HepG2 (cell line): ENCODE measurements at regions not wholly inside any gene's neighbourhood (a gene's known extent, or its start where the extent isn't known, plus 50 kb on each side); places are given as distances from the start of the nearest gene placed in this dataset.

Experiments
- ATAC-seq: fragments of 200-7000 bp; cut with Tn5 transposase; 3 replicates; pipeline ENCODE4 v1.9.1; 2020; ENCODE audit warnings: mild to moderate bottlenecking, moderate library complexity
- BruUV-seq: library from RNA; stranded (reverse); fragments of 400-500 nt; replicated peaks from 2 replicates; lab custom pipeline; 2021; lab: Mats Ljungman, UMichigan
- CTCF ChIA-PET: fragments of 300-600 bp; formaldehyde crosslinking; extraction: SDS; loops from one replicate; lab custom pipeline; 2021; ENCODE audit warnings: low total read pairs, inconsistent platforms, low intra/inter-chr PET ratio; lab: Yijun Ruan, JAX
- POLR2A ChIA-PET: fragments of 350-600 bp; sonication (Branson Sonifier 250); formaldehyde crosslinking; loops from one replicate; lab custom pipeline; 2020; ENCODE audit warnings: antibody characterized with exemption, inconsistent platforms; lab: Yijun Ruan, JAX
- DNase-seq: peaks from one replicate; pipeline ENCODE4 v3.0.0-alpha.2; 2015; ENCODE audit warnings: low spot score
- FAIRE-seq: peaks from 3 replicates; lab custom pipeline; 2011; peaks lifted over from hg19 to GRCh38; lab: Jason Lieb, UNC
- H2AFZ ChIP-seq: one replicate; pipeline ENCODE4 v1.6.1; 2011; ENCODE audit warnings: low read length, inconsistent platforms
- H3K27ac ChIP-seq: fragments of 300-600 bp; 3 replicates; pipeline ENCODE4 v1.8.0; 2011; ENCODE audit warnings: mixed run types, mild to moderate bottlenecking, mixed read lengths, low read length, inconsistent platforms; ENCODE audit not compliant: insufficient read depth; ENCODE audit errors: extremely low read length
- H3K27me3 ChIP-seq, 2 experiments: fragments of 200-600 bp in 1 of 2; 2 replicates in 1 of 2; 3 replicates in 1 of 2; pipeline versions ENCODE4 v1.6.0 to v1.8.0; 2011; ENCODE audit warnings: low read length in 2 of 2, mild to moderate bottlenecking in 2 of 2, moderate library complexity in 2 of 2, inconsistent platforms in 1 of 2; ENCODE audit not compliant: insufficient read depth in 2 of 2, control insufficient read depth in 1 of 2
- H3K36me3 ChIP-seq, 2 experiments: fragments of 200-600 bp in 1 of 2; replicated peaks in 1 of 2; 2 replicates in 1 of 2; 3 replicates in 1 of 2; pipeline versions ENCODE4 v1.5.1 to v1.8.0; 2011; ENCODE audit warnings: low read length in 2 of 2, inconsistent platforms in 1 of 2; ENCODE audit not compliant: insufficient read depth in 2 of 2, control insufficient read depth in 1 of 2
- H3K4me1 ChIP-seq: 2 replicates; pipeline ENCODE4 v1.5.1; 2012; ENCODE audit warnings: low read length, inconsistent platforms; ENCODE audit not compliant: insufficient read depth
- H3K4me2 ChIP-seq: 2 replicates; pipeline ENCODE4 v1.6.0; 2011; ENCODE audit warnings: low read depth, low read length, inconsistent platforms
- H3K4me3 ChIP-seq, 3 experiments: fragments of 200-600 bp in 1 of 3; sonication (generic), shearing (Covaris generic) in 1 of 3; replicated peaks in 1 of 3; 2 replicates each; pipeline ENCODE4 v1.5.1; 2011 to 2016; ENCODE audit warnings: low read length in 3 of 3, inconsistent platforms in 2 of 3, low read depth in 2 of 3, mild to moderate bottlenecking in 2 of 3, control low read depth in 1 of 3, mixed read lengths in 1 of 3; ENCODE audit not compliant: insufficient read depth in 1 of 3
- H3K79me2 ChIP-seq: one replicate; pipeline ENCODE4 v1.6.1; 2011; ENCODE audit warnings: low read length, inconsistent platforms; ENCODE audit not compliant: insufficient read depth
- H3K9ac ChIP-seq: 2 replicates; pipeline ENCODE4 v1.6.0; 2011; ENCODE audit warnings: mild to moderate bottlenecking, low read depth, low read length, inconsistent platforms; ENCODE audit not compliant: insufficient read depth
- H3K9me3 ChIP-seq: 2 replicates; pipeline ENCODE4 v1.5.1; 2012; ENCODE audit warnings: mild to moderate bottlenecking, low read length
- H4K20me1 ChIP-seq: 2 replicates; pipeline ENCODE4 v1.6.0; 2011; ENCODE audit warnings: inconsistent platforms, mild to moderate bottlenecking, low read length, moderate library complexity; ENCODE audit not compliant: insufficient read depth
- CREB1 ChIP-seq, 2 experiments: fragments of 450-650 bp in 1 of 2; IDR thresholded peaks; 2 replicates each; pipeline ENCODE4 v1.6.1; 2016 to 2017; ENCODE audit warnings: control low read depth in 1 of 2, mild to moderate bottlenecking in 1 of 2, missing compliant biosample characterization in 1 of 2, missing genetic modification characterization in 1 of 2
- NFKB2 ChIP-seq: sonication (generic); formaldehyde crosslinking; IDR thresholded peaks from 2 replicates; pipeline ENCODE4 v1.4.0; 2020; ENCODE audit warnings: missing genetic modification reagents, borderline replicate concordance
- TBP ChIP-seq: sonication (generic); formaldehyde crosslinking; IDR thresholded peaks from 2 replicates; pipeline ENCODE4 v1.5.0; 2020; ENCODE audit warnings: missing genetic modification reagents
- ZSCAN20 ChIP-seq: sonication (generic); formaldehyde crosslinking; IDR thresholded peaks from 2 replicates; pipeline ENCODE4 v1.4.0; 2020; ENCODE audit warnings: missing genetic modification reagents, mild to moderate bottlenecking, borderline replicate concordance
- ZZZ3 ChIP-seq: sonication (generic); formaldehyde crosslinking; IDR thresholded peaks from 2 replicates; pipeline ENCODE4 v1.4.0; 2020; ENCODE audit warnings: missing genetic modification reagents, mild to moderate bottlenecking, borderline replicate concordance
- WGBS: methylation state at CpG from one replicate; pipeline ENCODE4 v1.1.6; 2017; ENCODE audit warnings: low lambda C conversion rate; 5-methylcytosine and 5-hydroxymethylcytosine counted together
- in situ Hi-C: cut with HindIII; loops from 2 replicates; pipeline ENCODE4 v1.10.0; 2017; ENCODE audit warnings: low pct_unique_long_range_greater_than_20kb; ENCODE audit not compliant: extremely low pct_ligation_motif_present
- intact Hi-C: fragments of 100-400 bp; cut with micrococcal nuclease; formaldehyde crosslinking; loops from one replicate; pipeline ENCODE4 v1.10.0; 2022; ENCODE audit not compliant: unreplicated experiment
- TF ChIP-seq, protein P1 (sequence below): sonication (generic); formaldehyde crosslinking; IDR thresholded peaks from 2 replicates; pipeline ENCODE4 v1.8.1; 2023; ENCODE audit warnings: mild to moderate bottlenecking, inconsistent platforms, moderate library complexity, missing genetic modification reagents, borderline replicate concordance
- TF ChIP-seq, protein P2 (sequence below): sonication (generic); formaldehyde crosslinking; IDR thresholded peaks from 2 replicates; pipeline ENCODE4 v1.8.0; 2022; ENCODE audit warnings: missing genetic modification reagents, mild to moderate bottlenecking, inconsistent platforms, borderline replicate concordance

DNA sequence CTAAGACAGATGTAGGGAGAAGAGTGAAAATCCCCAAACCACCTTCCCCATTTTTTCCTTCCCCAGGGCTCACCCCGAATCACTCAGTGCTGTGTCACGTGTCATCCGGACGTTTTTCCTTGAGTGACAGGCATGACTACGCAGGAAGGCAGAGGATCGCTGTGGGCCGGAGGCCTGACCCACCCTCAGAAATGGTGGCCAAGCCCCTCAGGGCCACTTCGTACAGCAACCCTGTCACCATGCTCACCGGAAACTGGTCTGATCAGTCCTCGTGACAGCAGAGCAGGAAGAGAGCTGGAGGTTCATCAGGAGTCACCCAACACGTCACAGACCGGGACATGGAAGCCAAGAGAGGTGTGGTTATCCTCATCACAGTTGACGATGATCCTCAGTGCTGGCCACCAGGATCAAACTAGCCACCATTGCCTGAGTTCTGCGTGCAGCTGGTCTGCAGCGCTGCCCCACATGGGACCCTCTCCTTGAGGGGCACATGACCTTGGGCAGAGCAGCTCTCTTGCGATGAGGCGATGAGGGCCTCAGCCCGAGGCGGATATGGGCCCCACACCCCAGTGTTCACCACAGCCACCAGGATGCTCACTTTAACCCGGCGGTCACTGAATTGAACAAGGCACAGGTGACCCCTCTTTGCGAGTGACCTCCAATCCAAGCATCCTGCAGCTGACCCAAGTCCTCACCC lies 99.3 kb upstream of the INSIG1 start:
- H3K27ac ChIP-seq = no peak overlapping the region

DNA sequence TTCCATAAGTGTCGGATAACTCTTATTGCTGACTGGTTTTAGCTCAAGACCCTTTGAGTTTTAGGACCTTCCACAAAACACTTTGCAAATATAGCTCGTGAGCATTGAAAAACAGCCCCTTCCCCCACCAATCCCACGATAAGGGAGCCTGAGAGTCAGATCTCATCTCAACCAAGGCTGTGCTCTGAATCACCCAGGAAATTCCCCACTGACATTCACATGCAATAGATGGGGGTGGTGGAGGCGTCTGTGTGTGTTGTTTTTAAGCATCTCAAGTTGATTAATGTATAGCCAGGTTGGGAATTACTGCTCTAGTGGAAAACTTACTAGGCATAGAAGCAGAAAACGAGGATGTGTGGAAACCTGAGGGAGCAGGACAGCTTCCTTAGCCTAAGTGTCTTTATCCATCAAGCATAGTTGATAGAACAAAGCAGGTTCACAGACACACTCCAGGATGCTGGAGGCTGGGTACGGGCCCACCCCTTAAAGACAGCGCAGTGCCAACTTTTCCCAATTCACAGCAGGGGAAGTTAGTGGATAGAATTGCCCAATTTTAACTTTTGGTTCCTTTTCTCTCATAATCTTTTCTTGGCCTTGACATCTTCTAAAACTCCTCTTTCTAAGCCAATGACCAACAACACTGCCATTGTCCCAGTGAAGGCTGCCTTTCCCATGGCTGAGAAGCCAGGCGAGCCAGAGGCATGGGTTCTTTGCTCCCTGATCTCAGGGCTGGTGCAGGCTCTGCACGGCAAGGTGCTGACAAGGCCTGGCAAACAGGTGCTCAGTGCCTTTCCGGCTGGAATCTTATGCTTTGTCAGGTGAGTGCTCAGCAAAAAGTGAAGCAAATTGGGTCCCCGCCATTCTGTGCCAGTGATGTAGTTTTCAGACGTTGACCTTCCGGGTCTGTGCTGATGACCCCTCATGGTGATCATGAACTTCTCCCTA lies 98.5 kb upstream of the INSIG1 start:
- 10% methylated on average over 9 of the region's 13 CpGs for WGBS
- FAIRE-seq (no peak), DNase-seq (no peak), ATAC-seq (no peak)
- H4K20me1 ChIP-seq = no peaks in the 10 kb centered on the region
- no peak overlapping the region for H2AFZ ChIP-seq
- ChIA-PET POLR2A (no interaction called here), CTCF (no interaction called here)
- intact Hi-C loops (no loop called here), in situ Hi-C loops (no loop called here)
- no TSS peak for BruUV-seq
- no peaks in the 10 kb centered on the region for H3K79me2 ChIP-seq
- TF ChIP-seq ZSCAN20 (no peak), ZZZ3 (CRISPR knock-in tag) (no peak), TBP (CRISPR knock-in tag) (no peak), NFKB2 (CRISPR knock-in tag) (no peak)
- TF ChIP-seq, protein P1, sequence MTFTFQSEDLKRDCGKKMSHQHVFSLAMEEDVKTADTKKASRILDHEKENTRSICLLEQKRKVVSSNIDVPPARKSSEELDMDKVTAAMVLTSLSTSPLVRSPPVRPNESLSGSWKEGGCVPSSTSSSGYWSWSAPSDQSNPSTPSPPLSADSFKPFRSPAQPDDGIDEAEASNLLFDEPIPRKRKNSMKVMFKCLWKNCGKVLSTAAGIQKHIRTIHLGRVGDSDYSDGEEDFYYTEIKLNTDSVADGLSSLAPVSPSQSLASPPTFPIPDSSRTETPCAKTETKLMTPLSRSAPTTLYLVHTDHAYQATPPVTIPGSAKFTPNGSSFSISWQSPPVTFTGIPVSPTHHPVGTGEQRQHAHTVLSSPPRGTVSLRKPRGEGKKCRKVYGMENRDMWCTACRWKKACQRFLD (CRISPR knock-in tag) = no peak
- no peaks in the 10 kb centered on the region for H3K36me3 ChIP-seq
- no peaks in the 10 kb centered on the region for H3K9me3 ChIP-seq
- no peak overlapping the region for H3K9ac ChIP-seq
- H3K27me3 ChIP-seq = peaks cover 0 to 16% of the 10 kb centered on the region in 2 experiments; a peak in 3 of 5 replicates
- no peaks in the 10 kb centered on the region for H3K4me1 ChIP-seq
- H3K4me2 ChIP-seq = no peak overlapping the region
- H3K27ac ChIP-seq = no peak overlapping the region
- no peak overlapping the region for H3K4me3 ChIP-seq

More for the DNA sequence above, 99.3 kb upstream of the INSIG1 start:
- CTCF ChIA-PET = no interaction called here
- Histone ChIP-seq H3K4me2 (no peak overlapping the region), H3K36me3 (no peaks in the 10 kb centered on the region), H3K4me3 (no peak overlapping the region), H3K79me2 (no peaks in the 10 kb centered on the region), H3K9me3 (no peaks in the 10 kb centered on the region), H4K20me1 (no peaks in the 10 kb centered on the region)
- no TSS peak for BruUV-seq
- ATAC-seq = no peak
- in situ Hi-C loops = no loop called here
- FAIRE-seq = no peak
- 54% methylated on average over 19 of the region's 22 CpGs for WGBS
- TF ChIP-seq CREB1 (IDR thresholded peaks at IDR 0.05) (peak; percentile 64), CREB1 (CRISPR knock-in tag; IDR thresholded peaks at IDR 0.05) (no peak)
- TF ChIP-seq, protein P2, sequence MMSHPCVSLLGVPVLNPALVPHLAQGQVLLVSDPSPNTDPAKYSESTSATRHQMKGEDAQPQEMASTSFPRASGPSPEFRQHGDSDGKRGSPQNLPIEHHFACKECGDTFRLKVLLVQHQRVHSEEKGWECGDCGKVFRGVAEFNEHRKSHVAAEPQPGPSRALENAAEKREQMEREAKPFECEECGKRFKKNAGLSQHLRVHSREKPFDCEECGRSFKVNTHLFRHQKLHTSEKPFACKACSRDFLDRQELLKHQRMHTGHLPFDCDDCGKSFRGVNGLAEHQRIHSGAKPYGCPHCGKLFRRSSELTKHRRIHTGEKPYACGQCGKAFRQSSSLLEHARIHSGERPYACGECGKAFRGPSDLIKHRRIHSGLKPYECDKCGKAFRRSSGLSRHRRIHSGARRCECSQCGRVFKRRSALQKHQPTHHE (CRISPR knock-in tag) = no peak
- TF ChIP-seq, all 625 proteins: peak for 1
- no peak for DNase-seq
- Histone ChIP-seq H2AFZ (no peak overlapping the region), H3K27me3 (peaks cover 0 to 22% of the 10 kb centered on the region in 2 experiments; a peak in 2 of 5 replicates), H3K9ac (no peak overlapping the region), H3K4me1 (no peaks in the 10 kb centered on the region)
- intact Hi-C loops = no loop called here
- POLR2A ChIA-PET = no interaction called here
